Erythroblast (primary cell): ENCODE measurements at regions not wholly inside any gene's neighbourhood (a gene's known extent, or its start where the extent isn't known, plus 50 kb on each side); places are given as distances from the start of the nearest gene placed in this dataset.

Experiments
- GATA1 ChIP-seq: IDR thresholded peaks from 2 replicates; pipeline ENCODE4 v1.6.1; 2011; ENCODE audit warnings: low read depth, mild to moderate bottlenecking, control low read depth, low read length, moderate library complexity
- POLR2A ChIP-seq: IDR thresholded peaks from 2 replicates; pipeline ENCODE4 v1.6.1; 2011; ENCODE audit warnings: mild to moderate bottlenecking, low read length

DNA sequence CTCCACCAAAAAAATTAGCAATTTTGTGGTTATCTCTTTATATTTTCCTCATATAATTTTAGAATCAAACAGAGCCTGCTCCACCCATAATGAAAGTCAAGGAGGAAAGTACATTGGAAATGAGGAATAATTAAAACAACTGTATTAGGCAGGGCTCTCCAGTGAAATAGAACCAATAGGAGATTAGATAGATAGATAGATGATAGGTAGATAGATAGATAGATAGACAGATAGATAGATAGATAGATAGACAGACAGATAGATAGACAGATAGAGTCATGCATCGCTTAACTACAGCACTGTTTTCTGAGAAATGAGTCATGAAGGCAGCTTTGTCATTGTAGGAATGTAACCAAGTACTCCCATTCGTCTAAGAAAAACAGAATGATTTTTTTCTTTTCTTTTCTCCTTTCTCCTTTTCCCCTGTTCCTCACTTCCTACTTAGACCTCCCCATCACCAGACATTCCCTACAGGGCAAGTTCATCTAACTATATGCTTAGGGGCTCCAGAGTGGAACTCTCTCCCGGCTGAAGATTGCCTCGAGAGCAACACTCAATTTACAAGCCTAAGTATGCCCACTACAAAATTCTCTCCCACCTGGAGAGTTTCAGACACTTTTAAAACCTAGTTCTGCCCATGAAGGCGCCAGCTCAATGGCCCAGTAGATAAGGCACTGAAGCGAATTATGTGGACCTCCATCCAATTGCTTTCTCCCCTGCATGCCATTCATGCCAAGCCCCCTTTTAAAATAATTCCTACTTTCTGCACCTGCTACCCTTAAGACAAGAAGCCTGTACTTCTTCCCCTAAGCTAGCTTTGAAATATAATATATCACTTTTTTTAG is 53.3 kb upstream of the LIPC start:
- TF ChIP-seq POLR2A, result no peak
- TF ChIP-seq GATA1, result no peak
